ENCODE measurements at regions not wholly inside any gene's neighbourhood (a gene's known extent, or its start where the extent isn't known, plus 50 kb on each side); places are given as distances from the start of the nearest gene placed in this dataset.

DNA sequence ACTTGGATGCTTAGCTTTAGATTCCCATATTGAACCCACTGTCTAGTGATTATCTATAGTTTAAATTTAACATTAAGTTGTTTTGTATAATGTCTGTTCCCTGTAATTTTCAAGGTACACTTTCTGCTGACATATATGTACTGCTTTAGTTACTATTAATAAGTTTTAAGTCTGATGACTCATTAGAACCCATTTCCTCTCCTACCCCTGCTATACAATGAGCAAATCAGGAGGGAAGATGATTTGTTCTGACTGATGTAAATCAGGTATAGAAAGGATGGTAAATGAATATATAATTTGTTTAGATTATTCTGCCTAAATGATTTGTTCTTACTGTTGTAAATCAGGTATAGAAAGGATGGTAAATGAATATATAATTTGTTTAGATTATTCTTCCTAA lies 691.8 kb downstream of the NXPH1 start:
- H2BK15ac ChIP-seq (ENCODE audit: low read depth, low read length) = no peak overlapping the region
- no peaks in the 10 kb centered on the region for H3K4me1 ChIP-seq (ENCODE audit: insufficient read depth, low read length)
- no peak for DNase-seq
- no peak overlapping the region for H3K27ac ChIP-seq (ENCODE audit: insufficient read length, low read depth, low read length)
- H2AK5ac ChIP-seq (ENCODE audit: insufficient read length, low read length) = no peak overlapping the region
- H3K9me3 ChIP-seq (ENCODE audit: control insufficient read depth, low read depth, low read length) = no peaks in the 10 kb centered on the region
- no peak overlapping the region for H3K56ac ChIP-seq (ENCODE audit: insufficient read length, low read depth, low read length)
- TF ChIP-seq, protein P1, sequence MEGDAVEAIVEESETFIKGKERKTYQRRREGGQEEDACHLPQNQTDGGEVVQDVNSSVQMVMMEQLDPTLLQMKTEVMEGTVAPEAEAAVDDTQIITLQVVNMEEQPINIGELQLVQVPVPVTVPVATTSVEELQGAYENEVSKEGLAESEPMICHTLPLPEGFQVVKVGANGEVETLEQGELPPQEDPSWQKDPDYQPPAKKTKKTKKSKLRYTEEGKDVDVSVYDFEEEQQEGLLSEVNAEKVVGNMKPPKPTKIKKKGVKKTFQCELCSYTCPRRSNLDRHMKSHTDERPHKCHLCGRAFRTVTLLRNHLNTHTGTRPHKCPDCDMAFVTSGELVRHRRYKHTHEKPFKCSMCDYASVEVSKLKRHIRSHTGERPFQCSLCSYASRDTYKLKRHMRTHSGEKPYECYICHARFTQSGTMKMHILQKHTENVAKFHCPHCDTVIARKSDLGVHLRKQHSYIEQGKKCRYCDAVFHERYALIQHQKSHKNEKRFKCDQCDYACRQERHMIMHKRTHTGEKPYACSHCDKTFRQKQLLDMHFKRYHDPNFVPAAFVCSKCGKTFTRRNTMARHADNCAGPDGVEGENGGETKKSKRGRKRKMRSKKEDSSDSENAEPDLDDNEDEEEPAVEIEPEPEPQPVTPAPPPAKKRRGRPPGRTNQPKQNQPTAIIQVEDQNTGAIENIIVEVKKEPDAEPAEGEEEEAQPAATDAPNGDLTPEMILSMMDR (conservative IDR thresholded peaks at IDR 0.05) = no peak
- H3K36me3 Mint-ChIP-seq (ENCODE audit: insufficient read depth in 1 of 3, low read depth in 3 of 3) = peaks cover 0 to 16% (median 0%) of the 10 kb centered on the region in 3 experiments; a peak in 3 of 7 replicates
- no peaks in the 10 kb centered on the region for H3K79me1 ChIP-seq (ENCODE audit: insufficient read depth, low read depth, low read length, poor library complexity, severe bottlenecking)
- H3K27me3 ChIP-seq (ENCODE audit: insufficient read depth, low read length) = no peaks in the 10 kb centered on the region
- no peak overlapping the region for H4K8ac ChIP-seq (replicated peaks; ENCODE audit: insufficient read length, low read depth, low read length)
- H3K14ac ChIP-seq (ENCODE audit: insufficient read depth, low read length) = no peak overlapping the region
- no peak overlapping the region for H3K4ac ChIP-seq (ENCODE audit: low read depth, low read length)
- no peaks in the 10 kb centered on the region for H3K23me2 ChIP-seq (ENCODE audit: insufficient read length, low read depth, low read length, poor library complexity, severe bottlenecking)
- H3K27ac Mint-ChIP-seq = no peak overlapping the region
- no peak overlapping the region for H2BK12ac ChIP-seq (ENCODE audit: insufficient read length, low read depth, low read length)
- H2BK20ac ChIP-seq (ENCODE audit: low read depth, low read length, poor library complexity, severe bottlenecking) = no peak overlapping the region
- no peak overlapping the region for H4K5ac ChIP-seq (ENCODE audit: insufficient read length, low read depth, low read length)
- no peak overlapping the region for H2BK120ac ChIP-seq (ENCODE audit: low read depth, low read length, poor library complexity, severe bottlenecking)
- no peak overlapping the region for H3K23ac ChIP-seq (ENCODE audit: insufficient read length, low read depth, low read length)
- H3K4me2 ChIP-seq (ENCODE audit: insufficient read depth, insufficient read length, low read length) = no peak overlapping the region
- no peak overlapping the region for H2BK5ac ChIP-seq (ENCODE audit: insufficient read length, low read length)
- H3K79me2 ChIP-seq (ENCODE audit: insufficient read depth, low read length) = no peaks in the 10 kb centered on the region
- H3K27me3 Mint-ChIP-seq (ENCODE audit: low read depth) = no peaks in the 10 kb centered on the region
- H3T11ph ChIP-seq (ENCODE audit: low read length) = no peak overlapping the region
- H2AFZ ChIP-seq (ENCODE audit: low read length) = no peak overlapping the region
- peaks cover 14 to 32% of the 10 kb centered on the region in 2 experiments for H3K4me1 Mint-ChIP-seq
- H3K18ac ChIP-seq (ENCODE audit: insufficient read length, low read depth, low read length) = no peak overlapping the region
- no peak overlapping the region for H3K4me3 Mint-ChIP-seq
- H3K9ac ChIP-seq (ENCODE audit: extremely low read depth, insufficient read length, low read length) = no peak overlapping the region
- H3K9me3 Mint-ChIP-seq = peaks cover 5 to 8% of the 10 kb centered on the region in 2 experiments; a peak in 4 of 5 replicates
- H4K20me1 ChIP-seq (ENCODE audit: control insufficient read depth, insufficient read depth, insufficient read length) = no peaks in the 10 kb centered on the region
- no peak overlapping the region for H4K91ac ChIP-seq (ENCODE audit: insufficient read length, low read depth, low read length)

Data from H9 (cell line).